Psoas muscle (tissue), 7 donors: ENCODE measurements at regions not wholly inside any gene's neighbourhood (a gene's known extent, or its start where the extent isn't known, plus 50 kb on each side); places are given as distances from the start of the nearest gene placed in this dataset.

ENCODE experiments used
- ATAC-seq, 4 donors: fragments of 200-7000 bp; cut with Tn5 transposase; one replicate each; pipeline ENCODE4 v1.9.1; 2020; ENCODE audit warnings: moderate library complexity in 3 of 4, mild to moderate bottlenecking in 2 of 4
- DNase-seq, 2 donors: peaks; one replicate each; pipeline ENCODE4 v3.0.0-alpha.2; 2020
- H3K27ac ChIP-seq: fragments of 200-600 bp; one replicate; pipeline ENCODE4 v1.8.0; 2022
- H3K27me3 ChIP-seq, 3 donors: fragments of 200-600 bp in 1 of 3; one replicate each; pipeline versions ENCODE4 v1.6.1 to v1.8.0; 2013 to 2022; ENCODE audit warnings: low read length in 2 of 3, mild to moderate bottlenecking in 2 of 3, moderate library complexity in 1 of 3; ENCODE audit not compliant: insufficient read depth in 3 of 3
- H3K36me3 ChIP-seq, 2 donors: fragments of 200-600 bp in 1 of 2; one replicate each; pipeline versions ENCODE4 v1.6.1 to v1.8.0; 2013 to 2022; ENCODE audit warnings: low read depth in 1 of 2, mild to moderate bottlenecking in 1 of 2, moderate library complexity in 1 of 2; ENCODE audit not compliant: insufficient read depth in 1 of 2
- H3K4me1 ChIP-seq: fragments of 200-600 bp; one replicate; pipeline ENCODE4 v1.8.0; 2022
- H3K4me3 ChIP-seq: fragments of 200-600 bp; one replicate; pipeline ENCODE4 v1.8.0; 2022; ENCODE audit warnings: mild to moderate bottlenecking
- H3K9me3 ChIP-seq: fragments of 200-600 bp; one replicate; pipeline ENCODE4 v1.8.0; 2022
- WGBS, 3 donors: extraction: QIAGEN DNeasy Blood & Tissue Kit; methylation state at CpG; one replicate each; pipeline versions ENCODE4 v1.1.6 to v1.1.7; 2013; 5-methylcytosine and 5-hydroxymethylcytosine counted together
- intact Hi-C, 2 donors: fragments of 100-400 bp; cut with DNase I; formaldehyde crosslinking; loops; one replicate each; pipeline versions ENCODE4 v1.11.0 to v1.14.2; 2022
- TF ChIP-seq, protein P1 (sequence below): fragments of 200-600 bp; IDR thresholded peaks from one replicate; pipeline ENCODE4 v1.8.0; 2022; ENCODE audit warnings: antibody characterized with exemption
- donor health status: healthy with polysubstance abuse.
- donor health status: DM: no; HTN: no; CAD: no; lungs with moderate emphysema.
- donor health status: Bipolar disorder and iron deficiency.
- donor health status: healthy.
- donor health status: DM: yes; HTN: yes; CAD: no.
- donor health status: DM: no; HTN: no; CAD: no.
- donor health status: DM: yes; HTN: yes; CAD: no.

DNA sequence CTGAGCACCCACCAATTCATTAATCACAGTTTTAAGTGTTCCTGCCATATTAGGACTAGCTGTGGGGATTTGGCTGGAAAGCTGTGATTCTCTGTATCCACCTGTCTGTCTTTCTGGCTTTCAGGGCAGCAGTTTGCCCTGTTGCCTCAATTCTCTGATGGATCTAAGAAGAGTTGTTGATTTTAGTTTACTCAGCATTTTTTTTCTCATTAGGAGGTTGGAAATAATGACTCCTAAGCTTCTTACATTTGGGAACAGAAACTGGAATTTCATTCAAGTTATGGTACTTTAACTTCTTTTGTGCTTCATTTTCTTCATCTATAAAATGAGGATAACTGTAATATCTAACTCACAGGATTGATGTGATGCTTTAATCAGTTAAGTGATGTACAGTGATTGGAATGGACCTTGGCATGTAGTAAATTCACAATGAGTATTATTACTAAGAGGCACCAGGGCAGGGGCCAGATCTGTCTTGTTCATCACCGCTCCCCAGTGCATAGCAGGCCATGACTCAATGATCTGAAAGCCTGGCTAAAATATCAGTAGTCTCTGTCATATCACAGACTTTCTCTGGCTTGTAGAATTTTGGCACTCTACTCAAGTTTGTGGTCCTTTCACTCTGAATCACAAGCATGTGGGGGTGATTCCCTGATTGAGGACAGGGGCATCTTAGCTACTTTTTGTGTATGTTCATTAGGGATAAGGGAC is 51.4 kb upstream of the GREM2 start:
- no peak for DNase-seq
- no peak overlapping the region for H3K4me3 ChIP-seq
- H3K36me3 ChIP-seq: no peaks in the 10 kb centered on the region
- H3K27ac ChIP-seq: no peak overlapping the region
- H3K9me3 ChIP-seq: no peaks in the 10 kb centered on the region
- no peak for ATAC-seq
- H3K4me1 ChIP-seq: no peaks in the 10 kb centered on the region
- TF ChIP-seq, protein P1, sequence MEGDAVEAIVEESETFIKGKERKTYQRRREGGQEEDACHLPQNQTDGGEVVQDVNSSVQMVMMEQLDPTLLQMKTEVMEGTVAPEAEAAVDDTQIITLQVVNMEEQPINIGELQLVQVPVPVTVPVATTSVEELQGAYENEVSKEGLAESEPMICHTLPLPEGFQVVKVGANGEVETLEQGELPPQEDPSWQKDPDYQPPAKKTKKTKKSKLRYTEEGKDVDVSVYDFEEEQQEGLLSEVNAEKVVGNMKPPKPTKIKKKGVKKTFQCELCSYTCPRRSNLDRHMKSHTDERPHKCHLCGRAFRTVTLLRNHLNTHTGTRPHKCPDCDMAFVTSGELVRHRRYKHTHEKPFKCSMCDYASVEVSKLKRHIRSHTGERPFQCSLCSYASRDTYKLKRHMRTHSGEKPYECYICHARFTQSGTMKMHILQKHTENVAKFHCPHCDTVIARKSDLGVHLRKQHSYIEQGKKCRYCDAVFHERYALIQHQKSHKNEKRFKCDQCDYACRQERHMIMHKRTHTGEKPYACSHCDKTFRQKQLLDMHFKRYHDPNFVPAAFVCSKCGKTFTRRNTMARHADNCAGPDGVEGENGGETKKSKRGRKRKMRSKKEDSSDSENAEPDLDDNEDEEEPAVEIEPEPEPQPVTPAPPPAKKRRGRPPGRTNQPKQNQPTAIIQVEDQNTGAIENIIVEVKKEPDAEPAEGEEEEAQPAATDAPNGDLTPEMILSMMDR: no peak
- H3K27me3 ChIP-seq: no peaks in the 10 kb centered on the region
- WGBS, 3 donors: 89 to 96% (median 90%) methylated on average over 1 of the region's 1 CpG
- intact Hi-C loops: no loop called here
